NT2/D1 (cell line): ENCODE measurements at regions not wholly inside any gene's neighbourhood (a gene's known extent, or its start where the extent isn't known, plus 50 kb on each side); places are given as distances from the start of the nearest gene placed in this dataset.

Source experiments
- DNase-seq: peaks from one replicate; pipeline ENCODE4 v3.0.0-alpha.2; 2011; ENCODE audit warnings: low read depth, low spot score
- H3K27me3 ChIP-seq: 2 replicates; pipeline ENCODE4 v1.6.0; 2011; ENCODE audit warnings: mild to moderate bottlenecking; ENCODE audit not compliant: insufficient read length, insufficient read depth
- H3K36me3 ChIP-seq: 2 replicates; pipeline ENCODE4 v1.6.1; 2011; ENCODE audit warnings: mild to moderate bottlenecking, low read length, mixed read lengths; ENCODE audit not compliant: insufficient read depth, insufficient read length
- H3K4me1 ChIP-seq: 2 replicates; pipeline ENCODE4 v1.5.1; 2011; ENCODE audit not compliant: insufficient read depth, insufficient read length
- H3K4me3 ChIP-seq: 2 replicates; pipeline ENCODE4 v1.5.1; 2011; ENCODE audit warnings: low read depth; ENCODE audit not compliant: insufficient read length
- H3K9ac ChIP-seq: 2 replicates; pipeline ENCODE4 v1.6.0; 2011; ENCODE audit warnings: low read depth; ENCODE audit not compliant: insufficient read length
- H3K9me3 ChIP-seq: 2 replicates; pipeline ENCODE4 v1.5.1; 2011; ENCODE audit warnings: mild to moderate bottlenecking, low read length; ENCODE audit not compliant: insufficient read depth
- SUZ12 ChIP-seq: IDR thresholded peaks from 2 replicates; pipeline ENCODE4 v1.6.1; 2011; ENCODE audit not compliant: insufficient read length, insufficient read depth; ENCODE audit errors: extremely low read depth
- YY1 ChIP-seq: IDR thresholded peaks from 2 replicates; pipeline ENCODE4 v1.6.1; 2011; ENCODE audit not compliant: insufficient read length, insufficient read depth
- ZNF274 ChIP-seq: IDR thresholded peaks from 2 replicates; pipeline ENCODE4 v1.6.1; 2011; ENCODE audit warnings: mild to moderate bottlenecking, low read depth, low read length

- H3K27me3 ChIP-seq, result no peaks in the 10 kb centered on the region
- no peaks in the 10 kb centered on the region for H3K9me3 ChIP-seq
- no peaks in the 10 kb centered on the region for H3K4me1 ChIP-seq
- DNase-seq, result no peak
- no peak overlapping the region for H3K4me3 ChIP-seq
- no peaks in the 10 kb centered on the region for H3K36me3 ChIP-seq
- H3K9ac ChIP-seq, result no peak overlapping the region
- TF ChIP-seq ZNF274, result no peak
- no peak for TF ChIP-seq YY1
- TF ChIP-seq SUZ12, result no peak
These were observed 169.2 kb upstream of the PLXNC1 start for GRCh38 chr12:93979189-93979588.

GRCh38 chr12:93980711-93981110 lies 167.7 kb upstream of the PLXNC1 start:
- no peaks in the 10 kb centered on the region for H3K36me3 ChIP-seq
- no peak overlapping the region for H3K4me3 ChIP-seq
- DNase-seq, result no peak
- no peak for TF ChIP-seq ZNF274
- H3K9ac ChIP-seq, result no peak overlapping the region
- H3K4me1 ChIP-seq, result no peaks in the 10 kb centered on the region
- H3K27me3 ChIP-seq, result no peaks in the 10 kb centered on the region
- no peaks in the 10 kb centered on the region; the same call in 1 of the 2 replicates for H3K9me3 ChIP-seq

GRCh38 chr12:93981411-93981810 lies 167.0 kb upstream of the PLXNC1 start:
- Histone ChIP-seq H3K4me3 (no peak overlapping the region), H3K4me1 (no peaks in the 10 kb centered on the region), H3K9ac (no peak overlapping the region), H3K36me3 (no peaks in the 10 kb centered on the region), H3K27me3 (no peaks in the 10 kb centered on the region), H3K9me3 (no peaks in the 10 kb centered on the region; the same call in 1 of the 2 replicates)
- DNase-seq, result no peak
- TF ChIP-seq SUZ12, result no peak
- TF ChIP-seq YY1, result no peak
- TF ChIP-seq ZNF274, result no peak

- H3K4me3 ChIP-seq, result no peak overlapping the region
- no peaks in the 10 kb centered on the region; the same call in 1 of the 2 replicates for H3K9me3 ChIP-seq
- H3K9ac ChIP-seq, result no peak overlapping the region
- no peak for DNase-seq
- H3K36me3 ChIP-seq, result no peaks in the 10 kb centered on the region
- TF ChIP-seq SUZ12, result no peak
- TF ChIP-seq YY1, result no peak
- no peak for TF ChIP-seq ZNF274
- no peaks in the 10 kb centered on the region for H3K4me1 ChIP-seq
- H3K27me3 ChIP-seq, result no peaks in the 10 kb centered on the region
These were observed 165.5 kb upstream of the PLXNC1 start for GRCh38 chr12:93982771-93983315.

- no peaks in the 10 kb centered on the region for H3K4me1 ChIP-seq
- H3K4me3 ChIP-seq, result no peak overlapping the region
- no peaks in the 10 kb centered on the region for H3K36me3 ChIP-seq
- H3K9ac ChIP-seq, result no peak overlapping the region
- no peaks in the 10 kb centered on the region; the same call in 1 of the 2 replicates for H3K9me3 ChIP-seq
- no peak for DNase-seq
- H3K27me3 ChIP-seq, result no peaks in the 10 kb centered on the region
- TF ChIP-seq SUZ12, result no peak
- TF ChIP-seq YY1, result no peak
- no peak for TF ChIP-seq ZNF274
These were observed 164.4 kb upstream of the PLXNC1 start for GRCh38 chr12:93984005-93984404.

GRCh38 chr12:93989949-93990348 lies 158.4 kb upstream of the PLXNC1 start:
- TF ChIP-seq ZNF274, result no peak
- no peak for TF ChIP-seq SUZ12
- no peak for TF ChIP-seq YY1
- Histone ChIP-seq H3K4me1 (peaks cover 2% of the 10 kb centered on the region), H3K4me3 (no peak overlapping the region), H3K36me3 (no peaks in the 10 kb centered on the region), H3K9ac (no peak overlapping the region), H3K27me3 (no peaks in the 10 kb centered on the region), H3K9me3 (no peaks in the 10 kb centered on the region)
- DNase-seq, result no peak

GRCh38 chr12:93990832-93991803 lies 157.3 kb upstream of the PLXNC1 start:
- H3K9ac ChIP-seq, result no peak overlapping the region
- peak; percentile 63 for DNase-seq
- H3K36me3 ChIP-seq, result no peaks in the 10 kb centered on the region
- no peak overlapping the region for H3K4me3 ChIP-seq
- H3K4me1 ChIP-seq, result peaks cover 2% of the 10 kb centered on the region
- TF ChIP-seq ZNF274, result no peak
- no peak for TF ChIP-seq SUZ12
- no peak for TF ChIP-seq YY1
- no peaks in the 10 kb centered on the region for H3K9me3 ChIP-seq
- no peaks in the 10 kb centered on the region for H3K27me3 ChIP-seq
